ENCODE measurements at regions not wholly inside any gene's neighbourhood (a gene's known extent, or its start where the extent isn't known, plus 50 kb on each side); places are given as distances from the start of the nearest gene placed in this dataset.

DNA sequence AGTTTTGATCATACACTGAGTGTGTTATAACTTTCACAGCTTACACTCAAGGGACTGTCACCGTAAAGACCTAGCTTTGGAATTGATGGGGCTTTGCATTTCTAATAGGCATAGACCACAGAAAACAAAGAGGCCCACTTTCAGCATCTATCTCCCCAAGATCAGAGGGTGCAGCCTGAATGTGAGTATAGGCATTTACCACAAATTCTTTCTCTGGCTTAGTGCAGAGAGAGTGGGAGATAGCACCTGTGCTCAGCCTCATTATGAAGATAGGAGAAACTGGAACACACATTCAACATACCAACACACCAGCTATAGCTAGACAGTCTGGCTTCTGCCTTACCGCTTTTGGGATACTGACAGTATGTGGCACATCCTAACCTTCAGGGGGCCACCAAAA lies 783.4 kb upstream of the GRAMD2B start:
- peaks cover 41% of the 10 kb centered on the region for H3K9me3 Mint-ChIP-seq
- Histone ChIP-seq H3K27ac (no peak overlapping the region), H3K79me2 (ENCODE audit: low read depth) (no peaks in the 10 kb centered on the region), H2AFZ (replicated peaks) (peak overlapping the region; percentile 68), H3K4me1 (peaks cover 18% of the 10 kb centered on the region), H3K4me2 (no peak overlapping the region), H3F3A (ENCODE audit: low read depth) (no peaks in the 10 kb centered on the region), H3K27me3 (no peaks in the 10 kb centered on the region), H4K20me1 (ENCODE audit: low read depth) (no peaks in the 10 kb centered on the region), H3K4me3 (no peak overlapping the region), H3K36me3 (no peaks in the 10 kb centered on the region), H3K9ac (no peak overlapping the region), H3K9me3 (ENCODE audit: low read depth) (no peaks in the 10 kb centered on the region)
- H3K27ac Mint-ChIP-seq, result no peak overlapping the region
- H3K27me3 Mint-ChIP-seq (ENCODE audit: insufficient read depth, low read depth), result no peaks in the 10 kb centered on the region
- H3K4me1 Mint-ChIP-seq, result no peaks in the 10 kb centered on the region
- no peak for TF ChIP-seq EZH2 (IDR thresholded peaks at IDR 0.05)
- no peak for TF ChIP-seq CTCF (IDR thresholded peaks at IDR 0.05)
- TF ChIP-seq EZH2phosphoT487 (IDR thresholded peaks at IDR 0.05), result no peak
- H3K4me3 Mint-ChIP-seq, result no peak overlapping the region
- DNase-seq (ENCODE audit: low spot score), result no peak
- H3K36me3 Mint-ChIP-seq, result peaks cover 6% of the 10 kb centered on the region

- Histone ChIP-seq H3K4me3 (no peak overlapping the region), H4K20me1 (ENCODE audit: low read depth) (no peaks in the 10 kb centered on the region), H3K4me1 (peaks cover 21% of the 10 kb centered on the region), H3F3A (ENCODE audit: low read depth) (peaks cover 5% of the 10 kb centered on the region), H3K79me2 (ENCODE audit: low read depth) (no peaks in the 10 kb centered on the region), H2AFZ (replicated peaks) (no peak overlapping the region), H3K27me3 (no peaks in the 10 kb centered on the region), H3K27ac (no peak overlapping the region), H3K9me3 (ENCODE audit: low read depth) (no peaks in the 10 kb centered on the region), H3K4me2 (no peak overlapping the region), H3K9ac (no peak overlapping the region), H3K36me3 (no peaks in the 10 kb centered on the region)
- Mint-ChIP-seq H3K27ac (no peak overlapping the region), H3K27me3 (ENCODE audit: insufficient read depth, low read depth) (no peaks in the 10 kb centered on the region), H3K4me3 (no peak overlapping the region), H3K9me3 (peaks cover 11% of the 10 kb centered on the region), H3K4me1 (peaks cover 35% of the 10 kb centered on the region), H3K36me3 (peaks cover 4% of the 10 kb centered on the region)
- DNase-seq (ENCODE audit: low spot score), result no peak
- TF ChIP-seq EZH2phosphoT487 (IDR thresholded peaks at IDR 0.05), result no peak
- no peak for TF ChIP-seq EZH2 (IDR thresholded peaks at IDR 0.05)
- TF ChIP-seq CTCF (IDR thresholded peaks at IDR 0.05), result no peak
Observed at GRCh38 chr5:125652761-125653160, 770.4 kb upstream of the GRAMD2B start.

DNA sequence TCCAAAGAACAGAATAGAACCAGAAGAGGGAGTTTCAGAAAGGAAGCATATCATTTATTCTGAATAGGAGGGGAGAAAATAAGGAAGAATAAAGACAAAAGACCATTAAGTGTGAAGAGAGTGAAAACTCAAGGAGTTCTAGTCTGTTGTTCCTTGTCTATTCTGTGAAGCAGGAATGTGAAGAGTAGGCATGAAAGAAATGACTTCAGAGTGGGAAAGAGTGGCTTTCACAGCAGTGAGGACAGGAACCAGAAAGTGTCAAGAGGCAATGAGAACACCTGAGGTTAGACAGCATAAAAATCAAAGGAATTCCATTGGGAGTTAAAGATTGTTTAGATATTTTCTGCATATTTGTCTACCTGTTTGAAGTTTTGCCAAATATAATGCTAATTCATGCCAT lies 768.8 kb upstream of the GRAMD2B start:
- Mint-ChIP-seq H3K27me3 (ENCODE audit: insufficient read depth, low read depth) (no peaks in the 10 kb centered on the region), H3K27ac (peak overlapping the region; percentile 58), H3K36me3 (peaks cover 4% of the 10 kb centered on the region), H3K4me3 (peak overlapping the region; percentile 1), H3K9me3 (peaks cover 7% of the 10 kb centered on the region), H3K4me1 (peaks cover 51% of the 10 kb centered on the region)
- peak overlapping the region; percentile 25 for H3K4me2 ChIP-seq
- H2AFZ ChIP-seq (replicated peaks), result no peak overlapping the region
- no peaks in the 10 kb centered on the region for H3K27me3 ChIP-seq
- TF ChIP-seq EZH2phosphoT487 (IDR thresholded peaks at IDR 0.05), result no peak
- TF ChIP-seq EZH2 (IDR thresholded peaks at IDR 0.05), result no peak
- TF ChIP-seq CTCF (IDR thresholded peaks at IDR 0.05), result peak; percentile 6
- H3K27ac ChIP-seq, result peak overlapping the region; percentile 40
- H3K4me3 ChIP-seq, result no peak overlapping the region
- H3K9me3 ChIP-seq (ENCODE audit: low read depth), result no peaks in the 10 kb centered on the region
- DNase-seq (ENCODE audit: low spot score), result peak; percentile 16
- no peaks in the 10 kb centered on the region for H4K20me1 ChIP-seq (ENCODE audit: low read depth)
- H3K36me3 ChIP-seq, result no peaks in the 10 kb centered on the region
- H3K79me2 ChIP-seq (ENCODE audit: low read depth), result no peaks in the 10 kb centered on the region
- H3K9ac ChIP-seq, result no peak overlapping the region
- H3F3A ChIP-seq (ENCODE audit: low read depth), result peaks cover 11% of the 10 kb centered on the region
- peaks cover 33% of the 10 kb centered on the region for H3K4me1 ChIP-seq
